ENCODE measurements at regions not wholly inside any gene's neighbourhood (a gene's known extent, or its start where the extent isn't known, plus 50 kb on each side); places are given as distances from the start of the nearest gene placed in this dataset.

DNA sequence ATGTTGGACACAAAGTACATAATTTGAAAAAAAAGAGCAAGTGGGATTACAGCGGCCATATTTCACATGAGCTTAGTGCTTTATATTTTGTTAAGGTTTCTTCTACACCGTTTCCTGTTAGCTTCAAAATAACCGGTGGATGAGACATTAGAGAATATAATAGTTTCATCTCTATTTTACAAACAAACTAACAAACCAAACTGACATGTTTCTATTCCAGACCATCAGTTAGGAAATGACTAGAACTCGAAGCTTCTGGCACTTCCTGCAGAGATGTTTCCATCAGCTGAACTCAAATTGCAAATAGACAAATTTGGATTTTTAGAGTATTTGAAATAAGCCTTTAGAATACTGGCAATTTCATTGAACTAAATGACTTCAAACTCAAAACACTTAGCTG, 86.5 kb downstream of the MTRR start:
- H3K36me3 ChIP-seq (ENCODE audit: control insufficient read depth in 2 of 2, insufficient read depth in 2 of 2, low read length in 1 of 2): no peaks in the 10 kb centered on the region
- no peaks in the 10 kb centered on the region for H3K27me3 ChIP-seq (ENCODE audit: control insufficient read depth in 1 of 2, insufficient read depth in 2 of 2, low read length in 2 of 2)
- no peak overlapping the region for H3K4me3 ChIP-seq (ENCODE audit: low read depth in 1 of 2, low read length in 2 of 2)
- 71 to 75% methylated on average over 4 of the region's 4 CpGs for WGBS, 2 donors
- H3K27ac ChIP-seq (ENCODE audit: low read depth in 2 of 2, low read length in 1 of 2): no peak overlapping the region
- no peaks in the 10 kb centered on the region for H3K9me3 ChIP-seq (ENCODE audit: control insufficient read depth in 2 of 2, insufficient read depth in 1 of 2, low read depth in 1 of 2, low read length in 1 of 2)
- H3K4me1 ChIP-seq (ENCODE audit: control insufficient read depth in 2 of 2, insufficient read depth in 2 of 2, low read length in 1 of 2): no peaks in the 10 kb centered on the region

DNA sequence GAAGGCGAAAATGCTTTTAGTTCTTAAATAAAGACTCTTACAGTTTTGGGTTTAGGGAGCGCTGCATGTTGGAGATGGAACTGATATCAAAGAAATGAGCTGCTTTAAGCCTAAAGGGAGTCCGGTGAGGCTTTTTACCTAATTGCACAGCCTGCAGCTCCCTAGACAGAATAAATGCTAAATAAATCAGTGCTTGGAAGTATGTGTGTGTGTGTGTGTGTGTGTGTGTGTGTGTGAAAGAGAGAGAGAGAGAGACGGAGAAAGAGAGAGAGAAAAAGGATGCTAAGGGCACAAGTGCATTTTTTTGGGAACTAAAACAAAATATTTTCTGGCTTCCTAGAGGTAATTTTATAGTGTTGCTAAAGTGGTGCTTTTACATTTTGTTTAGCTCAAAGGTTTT, 88.4 kb downstream of the MTRR start:
- Histone ChIP-seq H3K4me3 (ENCODE audit: low read depth in 1 of 2, low read length in 2 of 2) (no peak overlapping the region), H3K36me3 (ENCODE audit: control insufficient read depth in 2 of 2, insufficient read depth in 2 of 2, low read length in 1 of 2) (no peaks in the 10 kb centered on the region), H3K27ac (ENCODE audit: low read depth in 2 of 2, low read length in 1 of 2) (no peak overlapping the region), H3K9me3 (ENCODE audit: control insufficient read depth in 2 of 2, insufficient read depth in 1 of 2, low read depth in 1 of 2, low read length in 1 of 2) (no peaks in the 10 kb centered on the region), H3K4me1 (ENCODE audit: control insufficient read depth in 2 of 2, insufficient read depth in 2 of 2, low read length in 1 of 2) (no peaks in the 10 kb centered on the region), H3K27me3 (ENCODE audit: control insufficient read depth in 1 of 2, insufficient read depth in 2 of 2, low read length in 2 of 2) (no peaks in the 10 kb centered on the region)
- 71 to 80% methylated on average over 4 of the region's 4 CpGs for WGBS, 2 donors

DNA sequence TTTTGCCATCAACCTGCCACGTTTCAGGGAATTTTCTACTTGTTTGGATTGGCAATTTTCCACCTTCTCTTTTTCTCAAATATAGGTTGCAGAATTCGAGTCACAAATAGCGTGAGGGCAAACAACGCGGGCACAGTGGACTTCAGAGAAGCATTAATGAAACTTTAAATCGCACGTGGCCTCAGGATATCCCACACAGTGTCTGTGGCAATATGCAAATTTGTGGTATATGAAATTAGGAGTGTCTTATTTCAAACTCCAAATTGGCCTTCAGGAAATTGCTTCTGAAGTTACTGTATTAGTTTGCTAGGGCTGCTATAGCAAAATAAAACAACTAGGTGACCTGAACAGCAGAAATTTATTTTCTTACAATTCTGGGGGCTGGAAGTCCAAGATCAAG, 91.2 kb downstream of the MTRR start:
- Histone ChIP-seq H3K27me3 (ENCODE audit: control insufficient read depth in 1 of 2, insufficient read depth in 2 of 2, low read length in 2 of 2) (no peaks in the 10 kb centered on the region), H3K4me3 (ENCODE audit: low read depth in 1 of 2, low read length in 2 of 2) (no peak overlapping the region), H3K4me1 (ENCODE audit: control insufficient read depth in 2 of 2, insufficient read depth in 2 of 2, low read length in 1 of 2) (peaks cover 0 to 4% of the 10 kb centered on the region in 2 donors), H3K9me3 (ENCODE audit: control insufficient read depth in 2 of 2, insufficient read depth in 1 of 2, low read depth in 1 of 2, low read length in 1 of 2) (no peaks in the 10 kb centered on the region), H3K36me3 (ENCODE audit: control insufficient read depth in 2 of 2, insufficient read depth in 2 of 2, low read length in 1 of 2) (no peaks in the 10 kb centered on the region), H3K27ac (ENCODE audit: low read depth in 2 of 2, low read length in 1 of 2) (no peak overlapping the region)
- 71 to 72% methylated on average over 7 of the region's 7 CpGs for WGBS, 2 donors

DNA sequence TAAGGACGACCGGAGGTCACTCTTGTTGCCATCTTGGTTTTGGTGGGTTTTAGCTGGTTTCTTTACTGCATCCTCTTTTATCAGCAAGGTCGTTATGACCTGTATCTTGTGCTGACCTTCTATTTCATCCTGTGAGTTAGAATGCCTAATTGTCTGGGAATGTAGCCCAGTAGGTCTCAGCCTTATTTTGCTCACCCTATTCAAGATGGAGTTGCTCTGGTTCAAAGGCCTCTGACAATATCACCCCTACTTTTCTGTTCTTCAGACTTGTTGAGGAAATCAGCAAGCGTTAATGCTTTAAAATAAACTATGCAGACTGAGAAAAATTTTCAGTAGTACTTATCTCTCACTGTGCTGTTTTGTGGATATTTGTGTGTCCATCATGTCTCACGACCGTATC, 92.6 kb downstream of the MTRR start:
- WGBS, 2 donors: 76 to 79% methylated on average over 6 of the region's 6 CpGs
- Histone ChIP-seq H3K4me3 (ENCODE audit: low read depth in 1 of 2, low read length in 2 of 2) (no peak overlapping the region), H3K36me3 (ENCODE audit: control insufficient read depth in 2 of 2, insufficient read depth in 2 of 2, low read length in 1 of 2) (no peaks in the 10 kb centered on the region), H3K27me3 (ENCODE audit: control insufficient read depth in 1 of 2, insufficient read depth in 2 of 2, low read length in 2 of 2) (no peaks in the 10 kb centered on the region), H3K27ac (ENCODE audit: low read depth in 2 of 2, low read length in 1 of 2) (no peak overlapping the region), H3K4me1 (ENCODE audit: control insufficient read depth in 2 of 2, insufficient read depth in 2 of 2, low read length in 1 of 2) (peaks cover 0 to 4% of the 10 kb centered on the region in 2 donors), H3K9me3 (ENCODE audit: control insufficient read depth in 2 of 2, insufficient read depth in 1 of 2, low read depth in 1 of 2, low read length in 1 of 2) (no peaks in the 10 kb centered on the region)

DNA sequence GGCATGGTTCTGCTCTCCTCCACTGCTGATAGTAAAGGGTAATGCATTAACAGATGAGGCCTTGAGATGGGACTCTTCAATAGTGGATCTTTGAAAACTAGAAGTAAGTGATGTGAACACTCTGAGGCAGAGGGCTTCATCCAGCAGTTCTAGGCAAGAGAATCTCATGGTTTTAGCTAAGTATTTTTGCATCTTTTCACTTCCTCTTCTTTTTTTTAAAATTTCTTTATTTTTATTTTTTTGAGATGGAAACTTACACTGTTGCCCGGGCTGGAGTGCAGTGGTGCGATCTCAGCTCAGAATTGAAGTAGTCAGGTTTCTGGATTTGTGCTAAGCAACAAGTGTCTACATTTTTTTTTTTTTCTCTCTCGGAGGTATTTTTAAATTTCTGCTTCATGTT, 101.9 kb downstream of the MTRR start:
- Histone ChIP-seq H3K36me3 (ENCODE audit: control insufficient read depth in 2 of 2, insufficient read depth in 2 of 2, low read length in 1 of 2) (no peaks in the 10 kb centered on the region), H3K27me3 (ENCODE audit: control insufficient read depth in 1 of 2, insufficient read depth in 2 of 2, low read length in 2 of 2) (no peaks in the 10 kb centered on the region), H3K4me1 (ENCODE audit: control insufficient read depth in 2 of 2, insufficient read depth in 2 of 2, low read length in 1 of 2) (no peaks in the 10 kb centered on the region), H3K9me3 (ENCODE audit: control insufficient read depth in 2 of 2, insufficient read depth in 1 of 2, low read depth in 1 of 2, low read length in 1 of 2) (no peaks in the 10 kb centered on the region), H3K27ac (ENCODE audit: low read depth in 2 of 2, low read length in 1 of 2) (no peak overlapping the region), H3K4me3 (ENCODE audit: low read depth in 1 of 2, low read length in 2 of 2) (no peak overlapping the region)
- 87 to 92% methylated on average over 3 of the region's 3 CpGs for WGBS, 2 donors

DNA sequence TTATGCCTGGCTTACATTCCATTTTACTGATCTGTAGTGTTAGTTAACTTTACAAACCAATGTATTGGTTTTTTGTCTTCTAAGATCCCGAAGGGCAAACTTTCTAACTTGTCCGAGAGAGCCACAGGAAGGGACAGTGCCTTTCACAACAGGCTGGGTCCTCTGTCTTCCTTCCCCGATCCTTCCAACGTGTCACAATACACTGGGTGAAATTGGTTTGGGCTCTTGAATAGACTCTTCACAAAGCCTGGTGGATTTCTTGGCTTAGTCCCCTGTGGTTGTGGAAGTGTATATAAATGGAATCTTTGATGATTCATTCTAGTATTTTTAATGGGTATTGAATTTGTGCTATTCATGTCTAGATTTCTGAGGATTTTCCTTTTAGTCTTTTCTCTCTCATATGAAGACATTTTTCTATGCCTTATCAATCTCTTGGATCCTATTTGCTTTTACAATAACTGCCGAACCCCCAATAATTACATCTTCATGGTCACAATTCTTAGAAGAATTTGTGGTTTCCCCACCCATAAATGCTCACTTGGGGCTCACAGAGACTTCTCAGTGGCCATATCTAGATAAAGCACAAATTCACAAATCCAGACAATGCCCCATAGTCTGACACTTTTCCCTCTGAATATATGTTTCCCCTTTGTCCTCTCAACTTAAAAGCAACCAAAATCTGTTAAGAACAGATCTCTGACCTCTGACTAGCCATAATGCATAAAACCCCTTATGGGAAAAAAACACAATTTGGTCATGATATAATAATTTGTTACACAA, 107.7 kb downstream of the MTRR start:
- 80 to 81% methylated on average over 5 of the region's 5 CpGs for WGBS, 2 donors

DNA sequence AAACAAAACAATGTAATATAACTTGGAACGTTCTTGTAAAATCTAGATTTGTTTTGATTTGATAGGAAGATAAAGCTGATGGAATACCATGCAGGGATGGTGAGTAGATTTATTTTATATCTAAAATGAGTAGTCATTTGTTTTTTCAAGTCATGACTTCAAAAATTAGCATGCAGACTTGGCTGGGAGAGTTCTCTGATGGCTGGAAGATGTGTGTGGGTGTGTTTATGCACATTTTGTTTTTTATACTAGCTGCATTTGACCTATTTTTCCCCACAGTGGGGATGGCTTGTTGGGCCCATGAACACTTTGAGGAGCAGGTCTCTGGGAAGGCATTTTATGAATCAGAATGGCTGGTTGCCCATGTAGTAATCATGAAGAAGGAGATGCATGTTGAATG, 109.2 kb downstream of the MTRR start:
- Histone ChIP-seq H3K36me3 (ENCODE audit: control insufficient read depth in 2 of 2, insufficient read depth in 2 of 2, low read length in 1 of 2) (no peaks in the 10 kb centered on the region), H3K27ac (ENCODE audit: low read depth in 2 of 2, low read length in 1 of 2) (no peak overlapping the region), H3K27me3 (ENCODE audit: control insufficient read depth in 1 of 2, insufficient read depth in 2 of 2, low read length in 2 of 2) (no peaks in the 10 kb centered on the region), H3K4me3 (ENCODE audit: low read depth in 1 of 2, low read length in 2 of 2) (no peak overlapping the region), H3K9me3 (ENCODE audit: control insufficient read depth in 2 of 2, insufficient read depth in 1 of 2, low read depth in 1 of 2, low read length in 1 of 2) (no peaks in the 10 kb centered on the region), H3K4me1 (ENCODE audit: control insufficient read depth in 2 of 2, insufficient read depth in 2 of 2, low read length in 1 of 2) (no peaks in the 10 kb centered on the region)
- 48 to 66% methylated on average over 1 of the region's 1 CpG for WGBS, 2 donors

More for the DNA sequence above, 107.7 kb downstream of the MTRR start:
- Histone ChIP-seq H3K27ac (ENCODE audit: low read depth in 2 of 2, low read length in 1 of 2) (no peak overlapping the region), H3K4me1 (ENCODE audit: control insufficient read depth in 2 of 2, insufficient read depth in 2 of 2, low read length in 1 of 2) (no peaks in the 10 kb centered on the region), H3K36me3 (ENCODE audit: control insufficient read depth in 2 of 2, insufficient read depth in 2 of 2, low read length in 1 of 2) (no peaks in the 10 kb centered on the region), H3K9me3 (ENCODE audit: control insufficient read depth in 2 of 2, insufficient read depth in 1 of 2, low read depth in 1 of 2, low read length in 1 of 2) (no peaks in the 10 kb centered on the region), H3K27me3 (ENCODE audit: control insufficient read depth in 1 of 2, insufficient read depth in 2 of 2, low read length in 2 of 2) (no peaks in the 10 kb centered on the region), H3K4me3 (ENCODE audit: low read depth in 1 of 2, low read length in 2 of 2) (no peak overlapping the region)

DNA sequence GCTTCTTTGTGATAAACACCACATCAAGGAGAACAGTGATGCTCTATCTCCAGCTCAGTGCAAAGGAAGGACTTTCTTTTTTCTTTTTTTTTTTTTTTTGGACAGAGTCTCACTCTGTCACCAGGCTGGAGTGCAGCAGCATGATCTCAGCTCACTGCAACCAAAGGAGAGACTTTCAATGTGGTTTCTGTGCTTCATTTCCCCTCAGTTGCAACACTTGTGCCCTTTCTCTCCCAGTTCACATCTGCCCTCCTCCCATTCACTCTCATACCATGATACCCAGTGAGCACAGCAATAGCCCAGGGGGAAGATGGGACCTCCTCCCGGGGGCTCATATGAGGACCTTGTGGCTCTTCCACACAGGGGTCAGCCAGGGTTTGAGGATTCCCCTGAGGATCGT, 110.0 kb downstream of the MTRR start:
- no peak overlapping the region for H3K27ac ChIP-seq (ENCODE audit: low read depth in 2 of 2, low read length in 1 of 2)
- 71 to 76% methylated on average over 2 of the region's 2 CpGs for WGBS, 2 donors
- no peaks in the 10 kb centered on the region for H3K9me3 ChIP-seq (ENCODE audit: control insufficient read depth in 2 of 2, insufficient read depth in 1 of 2, low read depth in 1 of 2, low read length in 1 of 2)
- H3K36me3 ChIP-seq (ENCODE audit: control insufficient read depth in 2 of 2, insufficient read depth in 2 of 2, low read length in 1 of 2): no peaks in the 10 kb centered on the region
- H3K27me3 ChIP-seq (ENCODE audit: control insufficient read depth in 1 of 2, insufficient read depth in 2 of 2, low read length in 2 of 2): no peaks in the 10 kb centered on the region
- no peak overlapping the region for H3K4me3 ChIP-seq (ENCODE audit: low read depth in 1 of 2, low read length in 2 of 2)
- H3K4me1 ChIP-seq (ENCODE audit: control insufficient read depth in 2 of 2, insufficient read depth in 2 of 2, low read length in 1 of 2): no peaks in the 10 kb centered on the region

DNA sequence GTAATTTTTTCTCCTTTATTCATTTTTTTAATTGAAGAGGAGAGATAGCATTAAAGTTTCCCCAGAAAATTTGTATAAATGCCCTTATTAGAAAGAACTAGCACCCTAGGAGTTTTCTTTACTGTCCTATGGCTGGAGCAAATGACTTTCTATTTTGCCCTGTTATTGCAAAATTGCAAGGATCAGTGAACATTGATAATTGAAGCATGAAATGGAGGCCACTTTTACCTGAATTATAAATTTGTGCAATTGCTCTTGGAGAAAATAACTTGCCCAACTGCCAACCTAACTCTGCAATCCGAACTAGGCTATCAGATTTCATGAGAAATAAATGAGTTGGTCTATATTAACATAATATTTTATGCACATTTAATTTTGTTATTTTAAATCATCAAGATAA, 111.9 kb downstream of the MTRR start:
- H3K27ac ChIP-seq (ENCODE audit: low read depth in 2 of 2, low read length in 1 of 2): no peak overlapping the region
- H3K9me3 ChIP-seq (ENCODE audit: control insufficient read depth in 2 of 2, insufficient read depth in 1 of 2, low read depth in 1 of 2, low read length in 1 of 2): no peaks in the 10 kb centered on the region
- H3K36me3 ChIP-seq (ENCODE audit: control insufficient read depth in 2 of 2, insufficient read depth in 2 of 2, low read length in 1 of 2): no peaks in the 10 kb centered on the region
- 79 to 81% methylated on average over 1 of the region's 1 CpG for WGBS, 2 donors
- H3K4me3 ChIP-seq (ENCODE audit: low read depth in 1 of 2, low read length in 2 of 2): no peak overlapping the region
- no peaks in the 10 kb centered on the region for H3K27me3 ChIP-seq (ENCODE audit: control insufficient read depth in 1 of 2, insufficient read depth in 2 of 2, low read length in 2 of 2)
- H3K4me1 ChIP-seq (ENCODE audit: control insufficient read depth in 2 of 2, insufficient read depth in 2 of 2, low read length in 1 of 2): no peaks in the 10 kb centered on the region

DNA sequence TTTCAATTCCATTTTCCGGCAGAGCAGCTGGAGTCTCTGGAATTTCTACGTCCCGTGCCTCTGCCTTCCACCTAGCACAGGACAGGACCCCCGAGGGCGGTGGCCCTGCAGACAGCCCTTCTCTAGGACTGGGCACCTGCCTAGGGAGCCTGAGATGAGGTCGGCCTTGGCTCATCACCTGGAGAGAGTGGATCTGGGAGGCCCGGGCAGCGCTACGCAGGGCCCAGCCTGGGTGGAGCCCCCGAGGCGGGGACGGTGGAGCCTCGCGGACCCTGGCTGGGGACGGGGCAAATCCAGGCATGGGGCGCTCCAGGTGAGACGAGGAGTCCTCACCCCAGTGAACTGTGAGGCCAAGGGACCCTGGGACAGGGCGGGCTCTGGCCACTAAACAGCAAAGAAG, 114.5 kb downstream of the MTRR start:
- H3K27ac ChIP-seq (ENCODE audit: low read depth in 2 of 2, low read length in 1 of 2): no peak overlapping the region
- H3K4me3 ChIP-seq (ENCODE audit: low read depth in 1 of 2, low read length in 2 of 2): no peak overlapping the region
- H3K36me3 ChIP-seq (ENCODE audit: control insufficient read depth in 2 of 2, insufficient read depth in 2 of 2, low read length in 1 of 2): no peaks in the 10 kb centered on the region
- H3K9me3 ChIP-seq (ENCODE audit: control insufficient read depth in 2 of 2, insufficient read depth in 1 of 2, low read depth in 1 of 2, low read length in 1 of 2): no peaks in the 10 kb centered on the region
- 92 to 93% methylated on average over 18 of the region's 18 CpGs for WGBS, 2 donors
- H3K4me1 ChIP-seq (ENCODE audit: control insufficient read depth in 2 of 2, insufficient read depth in 2 of 2, low read length in 1 of 2): no peaks in the 10 kb centered on the region
- H3K27me3 ChIP-seq (ENCODE audit: control insufficient read depth in 1 of 2, insufficient read depth in 2 of 2, low read length in 2 of 2): no peaks in the 10 kb centered on the region
